Neural cell (in vitro differentiated cells): ENCODE measurements at regions not wholly inside any gene's neighbourhood (a gene's known extent, or its start where the extent isn't known, plus 50 kb on each side); places are given as distances from the start of the nearest gene placed in this dataset.

Source experiments
- H2AFZ ChIP-seq: fragments of 200-600, 300-800 bp; sonication (generic), shearing (Covaris generic); 2 replicates; pipeline ENCODE4 v1.6.0; 2014; ENCODE audit warnings: low read depth, mild to moderate bottlenecking, antibody characterized with exemption, low read length, moderate library complexity
- H3F3A ChIP-seq: fragments of 200-600 bp; shearing (Covaris generic); 2 replicates; pipeline ENCODE4 v1.6.1; 2016; ENCODE audit warnings: mild to moderate bottlenecking, moderate library complexity, mixed read lengths, antibody characterized with exemption, low read length; ENCODE audit not compliant: insufficient read depth, poor library complexity, severe bottlenecking
- H3K27ac ChIP-seq: fragments of 200-600, 300-800 bp; sonication (generic), shearing (Covaris generic); 2 replicates; pipeline ENCODE4 v1.5.1; 2014; ENCODE audit warnings: mild to moderate bottlenecking, low read length, moderate library complexity
- H3K27me3 ChIP-seq: fragments of 300-800, 200-600 bp; sonication (generic), shearing (Covaris generic); 2 replicates; pipeline ENCODE4 v1.6.0; 2014; ENCODE audit warnings: mild to moderate bottlenecking, low read depth, low read length, moderate library complexity; ENCODE audit not compliant: insufficient read depth
- H3K36me3 ChIP-seq: fragments of 300-800, 200-600 bp; sonication (generic), shearing (Covaris generic); 2 replicates; pipeline ENCODE4 v1.5.1; 2014; ENCODE audit warnings: mild to moderate bottlenecking, antibody characterized with exemption, low read length, moderate library complexity; ENCODE audit not compliant: insufficient read depth
- H3K4me2 ChIP-seq: fragments of 300-800, 200-600 bp; sonication (generic), shearing (Covaris generic); 2 replicates; pipeline ENCODE4 v1.6.0; 2014; ENCODE audit warnings: mild to moderate bottlenecking, low read length
- H3K4me3 ChIP-seq: fragments of 300-800, 200-600 bp; sonication (generic), shearing (Covaris generic); 2 replicates; pipeline ENCODE4 v1.5.1; 2014; ENCODE audit warnings: mild to moderate bottlenecking, low read length, moderate library complexity
- H3K79me2 ChIP-seq: fragments of 200-600 bp; shearing (Covaris generic); replicated peaks from 2 replicates; pipeline ENCODE4 v1.6.0; 2014; ENCODE audit warnings: mild to moderate bottlenecking, low read length, moderate library complexity; ENCODE audit not compliant: insufficient read depth
- H3K9ac ChIP-seq: fragments of 300-800, 200-600 bp; sonication (generic), shearing (Covaris generic); 2 replicates; pipeline ENCODE4 v1.6.1; 2016; ENCODE audit warnings: mild to moderate bottlenecking, low read length, mixed read lengths
- H3K9me2 ChIP-seq: fragments of 200-600 bp; shearing (Covaris generic); 2 replicates; pipeline ENCODE4 v1.6.1; 2016; ENCODE audit warnings: mild to moderate bottlenecking, low read length, mixed read lengths; ENCODE audit not compliant: insufficient read depth
- H3K9me3 ChIP-seq: fragments of 200-600, 300-800 bp; sonication (generic), shearing (Covaris generic); 2 replicates; pipeline ENCODE4 v1.6.1; 2016; ENCODE audit warnings: mild to moderate bottlenecking, mixed run types, low read length, moderate library complexity, mixed read lengths
- H4K20me1 ChIP-seq: fragments of 200-600 bp; shearing (Covaris generic); 2 replicates; pipeline ENCODE4 v1.6.1; 2016; ENCODE audit warnings: mild to moderate bottlenecking, mixed run types; ENCODE audit not compliant: insufficient read depth
- CTCF ChIP-seq: fragments of 450-650 bp; IDR thresholded peaks from 2 replicates; pipeline ENCODE4 v1.5.1; 2014; ENCODE audit warnings: antibody characterized with exemption, mild to moderate bottlenecking, moderate library complexity; ENCODE audit not compliant: poor library complexity, severe bottlenecking
- EP300 ChIP-seq: fragments of 450-650 bp; conservative IDR thresholded peaks from 2 replicates; pipeline ENCODE4 v1.6.1; 2014; ENCODE audit warnings: antibody characterized with exemption, mild to moderate bottlenecking, moderate library complexity; ENCODE audit not compliant: poor library complexity, severe bottlenecking
- EZH2 ChIP-seq: fragments of 200-600, 300-800 bp; shearing (Covaris generic), sonication (generic); IDR thresholded peaks from 2 replicates; pipeline ENCODE4 v1.6.1; 2014; ENCODE audit warnings: antibody characterized with exemption, low read length, borderline replicate concordance, mild to moderate bottlenecking; ENCODE audit not compliant: insufficient read depth, poor library complexity, severe bottlenecking
- MXI1 ChIP-seq: fragments of 450-650 bp; conservative IDR thresholded peaks from 2 replicates; pipeline ENCODE4 v1.6.1; 2014; ENCODE audit warnings: antibody characterized with exemption, mild to moderate bottlenecking; ENCODE audit not compliant: poor library complexity, severe bottlenecking
- POLR2AphosphoS5 ChIP-seq: IDR thresholded peaks from 2 replicates; pipeline ENCODE4 v1.6.1; 2012
- RAD21 ChIP-seq: fragments of 450-650 bp; conservative IDR thresholded peaks from 2 replicates; pipeline ENCODE4 v1.6.1; 2014; ENCODE audit warnings: antibody characterized with exemption, mild to moderate bottlenecking, moderate library complexity
- REST ChIP-seq: IDR thresholded peaks from 2 replicates; pipeline ENCODE4 v1.6.1; 2012; ENCODE audit warnings: borderline replicate concordance
- SMC3 ChIP-seq: fragments of 450-650 bp; conservative IDR thresholded peaks from 2 replicates; pipeline ENCODE4 v1.6.1; 2014; ENCODE audit warnings: antibody characterized with exemption, mild to moderate bottlenecking, moderate library complexity; ENCODE audit not compliant: poor library complexity
- TAF1 ChIP-seq: IDR thresholded peaks from 2 replicates; pipeline ENCODE4 v1.6.1; 2012; ENCODE audit warnings: low read depth

- Histone ChIP-seq H3K9ac (no peak overlapping the region), H3K27me3 (no peaks in the 10 kb centered on the region), H2AFZ (no peak overlapping the region), H4K20me1 (no peaks in the 10 kb centered on the region), H3K36me3 (no peaks in the 10 kb centered on the region), H3K9me2 (no peaks in the 10 kb centered on the region), H3K4me2 (no peak overlapping the region), H3K9me3 (no peaks in the 10 kb centered on the region), H3K27ac (no peak overlapping the region), H3K4me3 (no peak overlapping the region), H3F3A (no peaks in the 10 kb centered on the region), H3K79me2 (no peaks in the 10 kb centered on the region)
- TF ChIP-seq CTCF (no peak), MXI1 (no peak), EZH2 (no peak), SMC3 (no peak), REST (no peak), EP300 (no peak), TAF1 (no peak)
Observed at GRCh38 chr15:96914081-96914480, 583.6 kb downstream of the NR2F2 start.

GRCh38 chr15:96916750-96917149, 586.2 kb downstream of the NR2F2 start:
- no peak overlapping the region for H3K9ac ChIP-seq

More at GRCh38 chr15:96916750-96917149, 586.2 kb downstream of the NR2F2 start:
- H4K20me1 ChIP-seq, result no peaks in the 10 kb centered on the region
- H3K27ac ChIP-seq, result no peak overlapping the region
- H3K9me2 ChIP-seq, result no peaks in the 10 kb centered on the region
- H3K9me3 ChIP-seq, result no peaks in the 10 kb centered on the region
- H2AFZ ChIP-seq, result no peak overlapping the region
- no peaks in the 10 kb centered on the region for H3K36me3 ChIP-seq
- H3K27me3 ChIP-seq, result no peaks in the 10 kb centered on the region
- no peak overlapping the region for H3K4me3 ChIP-seq
- H3K79me2 ChIP-seq, result no peaks in the 10 kb centered on the region
- no peaks in the 10 kb centered on the region for H3F3A ChIP-seq
- no peak overlapping the region for H3K4me2 ChIP-seq
- TF ChIP-seq EZH2 (no peak), RAD21 (no peak), REST (no peak), TAF1 (no peak), SMC3 (no peak), CTCF (no peak), EP300 (no peak), MXI1 (no peak), POLR2AphosphoS5 (no peak)
